Stimulated activated CD8-positive, alpha-beta memory T cell treated with anti-CD3 and anti-CD28 coated beads, Interleukin-12 subunit alpha, Interleukin-12 subunit beta, amount 100 ng/mL, for 1 hour (primary cell): ENCODE measurements at regions not wholly inside any gene's neighbourhood (a gene's known extent, or its start where the extent isn't known, plus 50 kb on each side); places are given as distances from the start of the nearest gene placed in this dataset.
"Not testable (repeated sequence)": the region's sequence is repeated elsewhere in the genome, so short reads cannot be mapped to it uniquely, and the experiment has no call there.

ENCODE experiments used
- DNase-seq: peaks from one replicate; pipeline ENCODE4 v3.0.0-alpha.2; 2020; ENCODE audit warnings: low read depth

- no peak for DNase-seq
Measured at GRCh38 chr5:124021776-124022175, 509.8 kb downstream of the CSNK1G3 start.

- no peak for DNase-seq
Measured at GRCh38 chr5:124021066-124021641, 509.2 kb downstream of the CSNK1G3 start.

- not testable (repeated sequence) for DNase-seq
Measured at GRCh38 chr5:124017321-124017720, 505.3 kb downstream of the CSNK1G3 start.

GRCh38 chr5:124007675-124008398 is 495.9 kb downstream of the CSNK1G3 start:
- no peak for DNase-seq

GRCh38 chr5:124001036-124001615 is 489.1 kb downstream of the CSNK1G3 start:
- DNase-seq, result no peak

- DNase-seq, result no peak
Measured at GRCh38 chr5:124000538-124000937, 488.6 kb downstream of the CSNK1G3 start.

- DNase-seq, result no peak
Measured at GRCh38 chr5:123997462-123998215, 485.7 kb downstream of the CSNK1G3 start.

- no peak for DNase-seq
Measured at GRCh38 chr5:123997064-123997461, 485.1 kb downstream of the CSNK1G3 start.

- DNase-seq, result no peak
Measured at GRCh38 chr5:123992641-123993040, 480.7 kb downstream of the CSNK1G3 start.

GRCh38 chr5:123987956-123988355 is 476.0 kb downstream of the CSNK1G3 start:
- no peak for DNase-seq

GRCh38 chr5:123976379-123977033 is 464.5 kb downstream of the CSNK1G3 start:
- DNase-seq, result no peak

GRCh38 chr5:123975521-123975920 is 463.5 kb downstream of the CSNK1G3 start:
- DNase-seq, result not testable (repeated sequence)

- no peak for DNase-seq
Measured at GRCh38 chr5:123966781-123967180, 454.8 kb downstream of the CSNK1G3 start.

GRCh38 chr5:123965626-123966025 is 453.6 kb downstream of the CSNK1G3 start:
- DNase-seq, result no peak

- DNase-seq, result no peak
Measured at GRCh38 chr5:123964884-123965283, 452.9 kb downstream of the CSNK1G3 start.

- no peak for DNase-seq
Measured at GRCh38 chr5:123960526-123960925, 448.5 kb downstream of the CSNK1G3 start.

GRCh38 chr5:123951582-123951977 is 439.6 kb downstream of the CSNK1G3 start:
- DNase-seq, result no peak

- no peak for DNase-seq
Measured at GRCh38 chr5:123950701-123951581, 439.0 kb downstream of the CSNK1G3 start.

GRCh38 chr5:123949807-123950340 is 437.9 kb downstream of the CSNK1G3 start:
- no peak for DNase-seq

- DNase-seq, result no peak
Measured at GRCh38 chr5:123949043-123949804, 437.2 kb downstream of the CSNK1G3 start.
